OCI-LY1 (cell line): ENCODE measurements at regions not wholly inside any gene's neighbourhood (a gene's known extent, or its start where the extent isn't known, plus 50 kb on each side); places are given as distances from the start of the nearest gene placed in this dataset.

Experiments
- CTCF ChIP-seq: fragments of 200-600 bp; sonication (generic), shearing (Covaris generic); IDR thresholded peaks from 2 replicates; pipeline ENCODE4 v1.5.1; 2017; ENCODE audit warnings: mild to moderate bottlenecking, antibody characterized with exemption, low read length, moderate library complexity, mixed read lengths
- EZH2 ChIP-seq: fragments of 200-600 bp; sonication (generic), shearing (Covaris generic); IDR thresholded peaks from 2 replicates; pipeline ENCODE4 v1.8.0; 2017; ENCODE audit warnings: borderline replicate concordance, mixed run types, mild to moderate bottlenecking, antibody characterized with exemption, low read length, moderate library complexity, mixed read lengths

- TF ChIP-seq CTCF (no peak), EZH2 (no peak)
Observed at GRCh38 chr17:77319211-77320043, 178.7 kb downstream of the SEC14L1 start.
